Uterus (tissue), 2 donors: ENCODE measurements at regions not wholly inside any gene's neighbourhood (a gene's known extent, or its start where the extent isn't known, plus 50 kb on each side); places are given as distances from the start of the nearest gene placed in this dataset.

Experiments
- POLR2A ChIP-seq, 2 donors: fragments of 450-650 bp; IDR thresholded peaks; one replicate each; pipeline ENCODE4 v1.6.1; 2016; ENCODE audit warnings: antibody characterized with exemption in 2 of 2, mild to moderate bottlenecking in 1 of 2, moderate library complexity in 1 of 2
- TF ChIP-seq, protein P1 (sequence below), 4 experiments: fragments of 200-600 bp in 2 of 4; fragments of 450-650 bp in 2 of 4; sonication (generic) in 2 of 4; IDR thresholded peaks; one replicate each; pipeline ENCODE4 v1.5.1; 2016 to 2019; ENCODE audit warnings: antibody characterized with exemption in 4 of 4, mild to moderate bottlenecking in 2 of 4, moderate library complexity in 1 of 4

DNA sequence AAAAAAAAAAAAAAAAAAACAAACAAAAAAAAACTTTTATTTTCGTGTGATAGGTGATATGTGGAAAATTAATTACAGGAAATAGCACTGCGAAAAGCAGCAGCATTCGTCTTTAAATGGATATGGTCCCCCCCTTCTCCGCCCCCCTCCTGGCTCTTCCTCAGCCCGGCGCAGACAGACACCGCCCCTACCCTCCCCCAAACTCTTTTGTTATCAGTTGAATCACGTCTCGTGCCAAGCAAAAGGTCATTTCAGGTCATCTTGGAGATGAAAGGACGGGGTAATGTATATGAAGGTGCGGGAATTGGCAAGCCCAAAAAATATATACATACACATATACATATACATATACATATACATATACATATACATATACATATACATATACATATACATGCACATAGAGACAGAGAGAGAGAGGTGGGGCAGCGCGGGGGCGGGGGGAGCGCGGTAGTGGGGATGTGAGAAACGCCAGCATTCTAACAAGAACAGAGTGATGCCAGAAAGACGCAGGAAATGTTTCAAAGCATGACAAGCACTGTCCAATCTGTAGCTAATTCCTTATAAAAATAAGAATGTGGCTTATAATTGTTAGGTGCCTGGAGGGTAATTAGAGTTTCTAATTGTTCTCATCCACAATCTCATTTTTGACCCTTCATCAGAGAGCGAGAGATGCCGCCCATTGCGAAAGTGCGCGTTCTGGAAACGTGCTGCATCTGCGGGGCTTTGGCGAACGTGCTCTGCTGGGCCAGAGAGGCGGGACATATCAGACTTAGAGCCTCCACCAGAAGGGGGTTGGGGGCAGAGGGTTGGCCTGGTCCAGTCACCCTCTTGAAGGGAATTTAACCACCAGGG, 214.5 kb upstream of the UBASH3B start:
- TF ChIP-seq, protein P1, sequence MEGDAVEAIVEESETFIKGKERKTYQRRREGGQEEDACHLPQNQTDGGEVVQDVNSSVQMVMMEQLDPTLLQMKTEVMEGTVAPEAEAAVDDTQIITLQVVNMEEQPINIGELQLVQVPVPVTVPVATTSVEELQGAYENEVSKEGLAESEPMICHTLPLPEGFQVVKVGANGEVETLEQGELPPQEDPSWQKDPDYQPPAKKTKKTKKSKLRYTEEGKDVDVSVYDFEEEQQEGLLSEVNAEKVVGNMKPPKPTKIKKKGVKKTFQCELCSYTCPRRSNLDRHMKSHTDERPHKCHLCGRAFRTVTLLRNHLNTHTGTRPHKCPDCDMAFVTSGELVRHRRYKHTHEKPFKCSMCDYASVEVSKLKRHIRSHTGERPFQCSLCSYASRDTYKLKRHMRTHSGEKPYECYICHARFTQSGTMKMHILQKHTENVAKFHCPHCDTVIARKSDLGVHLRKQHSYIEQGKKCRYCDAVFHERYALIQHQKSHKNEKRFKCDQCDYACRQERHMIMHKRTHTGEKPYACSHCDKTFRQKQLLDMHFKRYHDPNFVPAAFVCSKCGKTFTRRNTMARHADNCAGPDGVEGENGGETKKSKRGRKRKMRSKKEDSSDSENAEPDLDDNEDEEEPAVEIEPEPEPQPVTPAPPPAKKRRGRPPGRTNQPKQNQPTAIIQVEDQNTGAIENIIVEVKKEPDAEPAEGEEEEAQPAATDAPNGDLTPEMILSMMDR (IDR thresholded peaks at IDR 0.05) = no peak
- TF ChIP-seq POLR2A (IDR thresholded peaks at IDR 0.05) = no peak
